GM18505 (cell line): ENCODE measurements at regions not wholly inside any gene's neighbourhood (a gene's known extent, or its start where the extent isn't known, plus 50 kb on each side); places are given as distances from the start of the nearest gene placed in this dataset.
"Not testable (repeated sequence)": the region's sequence is repeated elsewhere in the genome, so short reads cannot be mapped to it uniquely, and the experiment has no call there.

ENCODE experiments used
- ATAC-seq: cut with Tn5 transposase; IDR thresholded peaks from one replicate; pipeline ENCODE4 v1.9.1; 2021; ENCODE audit not compliant: unreplicated experiment
- POLR2A ChIP-seq: IDR thresholded peaks from 4 replicates; pipeline ENCODE4 v1.6.1; 2011; ENCODE audit warnings: borderline replicate concordance; ENCODE audit not compliant: insufficient read depth, insufficient read length; ENCODE audit errors: extremely low read depth

- TF ChIP-seq POLR2A = no peak
- no peak for ATAC-seq
These were observed 239.9 kb downstream of the ADRA2A start for GRCh38 chr10:111316722-111317212.

DNA sequence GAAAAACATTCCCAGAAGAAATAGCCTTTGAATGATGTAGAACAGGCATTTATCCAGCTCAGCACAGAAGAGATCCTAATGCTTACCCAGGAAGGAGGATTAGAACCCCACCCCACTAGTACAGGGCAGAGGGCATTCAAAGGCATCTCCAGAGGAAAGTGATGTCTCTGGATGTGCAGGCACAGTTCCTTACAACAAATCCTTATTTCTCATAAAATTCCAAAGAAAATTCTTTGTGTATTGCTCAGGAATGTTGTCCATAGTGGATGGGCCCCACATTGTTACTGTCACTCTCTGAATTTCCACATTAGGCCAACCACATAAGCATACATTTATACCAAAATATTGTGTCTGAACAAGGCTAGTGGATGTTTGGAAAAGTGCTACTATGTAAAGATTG, 243.0 kb downstream of the ADRA2A start:
- ATAC-seq = no peak
- TF ChIP-seq POLR2A = no peak

DNA sequence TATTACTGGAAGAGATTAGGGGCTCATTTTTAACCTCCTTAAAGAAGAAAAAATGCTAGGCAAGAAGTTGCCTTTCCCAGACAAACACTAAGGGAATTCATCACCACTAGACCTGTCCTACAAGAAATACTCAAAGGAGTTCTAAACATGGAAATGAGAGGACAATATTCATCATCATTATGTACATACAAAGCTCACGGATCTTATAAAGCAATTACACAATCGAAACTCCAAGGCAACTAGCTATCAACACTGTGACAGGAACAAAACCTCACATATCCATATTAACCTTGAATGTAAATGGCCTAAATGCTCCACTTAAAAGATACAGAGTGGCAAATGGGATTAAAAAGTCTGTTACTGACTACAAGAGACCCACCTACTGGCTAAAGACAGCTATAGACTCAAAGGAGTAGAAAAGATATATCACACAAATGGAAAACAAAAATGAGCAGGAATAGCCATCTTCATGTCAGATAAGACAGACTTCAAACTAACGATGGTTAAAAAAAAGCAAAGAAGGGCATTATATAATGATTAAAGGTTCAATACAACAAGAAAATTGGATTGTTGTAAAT, 246.6 kb downstream of the ADRA2A start:
- TF ChIP-seq POLR2A = no peak

DNA sequence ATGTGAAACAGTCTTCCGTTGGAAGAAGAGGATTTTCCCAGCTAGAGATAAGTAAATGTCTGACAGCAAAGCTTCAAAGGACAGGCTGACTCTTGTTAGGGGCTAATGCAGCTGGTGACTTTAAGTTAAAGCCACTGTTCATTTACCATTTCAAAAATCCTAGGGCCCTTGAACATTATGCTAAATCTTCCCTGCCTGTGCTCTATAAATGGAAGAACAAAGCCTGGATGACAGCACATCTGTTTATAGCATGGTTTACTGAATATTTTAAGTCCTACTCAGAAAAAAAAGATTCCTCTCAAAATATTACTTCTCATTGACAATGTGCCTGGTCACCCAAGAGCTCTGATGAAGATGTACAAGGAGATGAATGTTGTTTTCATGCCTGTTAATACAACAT, 255.3 kb downstream of the ADRA2A start:
- not testable (repeated sequence) for ATAC-seq

More for the DNA sequence above, 246.6 kb downstream of the ADRA2A start:
- no peak for ATAC-seq

DNA sequence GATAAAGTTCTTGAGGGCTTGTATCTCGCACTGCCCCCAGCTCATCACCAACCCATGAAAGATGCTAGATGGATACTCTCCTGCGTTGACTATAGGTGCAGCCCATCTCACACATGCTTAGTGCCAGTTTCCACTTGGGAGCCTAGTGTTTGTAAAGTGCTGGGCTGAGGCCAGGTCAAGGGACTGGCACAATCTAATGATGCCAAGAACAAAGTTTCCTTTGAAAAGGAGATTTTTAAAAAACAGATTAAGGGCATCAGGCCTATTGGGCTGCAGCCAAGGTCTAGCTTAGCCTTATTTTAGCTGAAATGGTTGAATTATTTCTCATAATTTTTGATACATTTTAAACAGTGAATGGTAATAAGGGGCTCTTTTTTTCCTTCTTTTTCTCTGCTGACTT, 259.0 kb downstream of the ADRA2A start:
- TF ChIP-seq POLR2A = no peak
- ATAC-seq = no peak

DNA sequence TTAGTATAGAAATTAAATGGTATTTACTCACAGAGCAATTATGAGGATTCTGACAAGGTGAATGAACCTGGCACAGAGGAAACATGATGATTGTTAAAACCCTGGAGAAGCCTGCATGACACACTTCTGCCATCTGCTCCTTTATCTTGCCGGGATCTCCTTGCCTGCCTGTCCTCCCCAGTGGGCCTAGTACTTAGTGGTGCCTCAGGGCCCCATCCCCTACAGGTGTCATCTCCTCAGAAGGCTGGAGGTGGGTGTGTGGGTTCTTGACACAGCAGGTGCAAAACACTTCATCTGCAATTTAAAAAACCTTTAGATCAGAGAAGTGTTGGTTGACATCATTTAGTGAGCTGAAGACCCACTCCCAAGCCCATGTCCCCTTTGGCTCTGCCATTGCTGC, 261.2 kb downstream of the ADRA2A start:
- ATAC-seq = no peak
- TF ChIP-seq POLR2A = no peak

DNA sequence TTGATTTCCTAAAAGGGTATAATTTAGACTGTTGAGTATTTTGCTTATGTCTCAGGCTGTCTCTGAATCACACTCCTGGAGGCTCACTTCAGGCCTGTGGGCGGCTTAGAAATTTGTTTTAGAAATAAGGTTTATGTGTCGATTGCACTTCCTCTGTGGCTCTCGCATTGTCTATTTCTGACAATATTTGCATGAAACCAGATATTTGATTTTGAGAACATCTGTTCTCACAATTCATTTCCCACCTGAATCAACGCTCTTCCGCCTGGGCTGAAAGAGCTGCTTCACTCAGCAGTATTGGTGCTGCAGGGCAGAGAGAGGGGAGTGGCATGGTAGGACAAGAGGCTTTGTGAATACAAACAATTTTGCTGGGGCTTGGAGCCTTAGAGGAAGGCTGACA, 262.0 kb downstream of the ADRA2A start:
- peak; percentile 91 for ATAC-seq
- TF ChIP-seq POLR2A = no peak

DNA sequence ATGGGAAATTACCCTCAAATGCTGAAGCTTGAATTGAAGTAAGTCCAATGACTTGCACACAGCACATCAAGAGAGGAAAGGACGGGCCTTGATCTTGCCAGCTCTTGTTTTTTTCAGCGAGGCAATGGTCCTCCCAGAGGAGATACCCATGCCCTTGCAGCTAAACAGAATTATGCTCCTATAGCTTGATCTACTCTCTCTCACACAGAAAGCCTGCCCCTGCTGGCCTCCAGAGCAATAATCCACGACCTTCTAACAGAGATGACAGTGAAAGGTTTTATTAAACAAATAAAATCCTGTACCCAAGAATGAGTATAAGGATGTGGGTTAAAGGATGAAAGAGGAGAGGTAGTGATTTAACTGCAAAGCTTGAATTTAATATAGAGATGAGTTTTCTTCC, 268.0 kb downstream of the ADRA2A start:
- TF ChIP-seq POLR2A = no peak
- no peak for ATAC-seq

GRCh38 chr10:111347386-111348013, 270.7 kb downstream of the ADRA2A start:
- no peak for ATAC-seq
- TF ChIP-seq POLR2A = no peak

DNA sequence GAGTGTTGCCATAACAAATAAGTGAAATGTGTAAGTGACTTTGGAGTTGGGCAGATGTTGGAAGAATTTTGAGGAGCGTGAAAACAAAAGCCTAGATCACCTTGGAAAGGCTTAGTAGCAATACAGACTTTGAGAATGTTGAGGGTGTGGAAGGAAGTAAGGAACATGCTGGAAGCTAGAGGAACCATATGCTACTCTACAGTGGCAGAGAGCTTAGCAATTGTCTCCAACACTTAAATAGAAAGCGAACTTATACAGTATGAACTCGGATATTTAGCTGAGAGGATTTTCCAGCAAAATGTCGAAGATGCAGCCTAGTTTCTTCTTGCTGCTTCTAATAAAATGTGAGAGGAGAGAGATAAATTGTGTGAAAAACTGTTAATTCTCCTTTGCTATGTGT, 271.2 kb downstream of the ADRA2A start:
- TF ChIP-seq POLR2A = no peak
- ATAC-seq = no peak

GRCh38 chr10:111354859-111355258, 278.0 kb downstream of the ADRA2A start:
- TF ChIP-seq POLR2A = no peak
- ATAC-seq = no peak

DNA sequence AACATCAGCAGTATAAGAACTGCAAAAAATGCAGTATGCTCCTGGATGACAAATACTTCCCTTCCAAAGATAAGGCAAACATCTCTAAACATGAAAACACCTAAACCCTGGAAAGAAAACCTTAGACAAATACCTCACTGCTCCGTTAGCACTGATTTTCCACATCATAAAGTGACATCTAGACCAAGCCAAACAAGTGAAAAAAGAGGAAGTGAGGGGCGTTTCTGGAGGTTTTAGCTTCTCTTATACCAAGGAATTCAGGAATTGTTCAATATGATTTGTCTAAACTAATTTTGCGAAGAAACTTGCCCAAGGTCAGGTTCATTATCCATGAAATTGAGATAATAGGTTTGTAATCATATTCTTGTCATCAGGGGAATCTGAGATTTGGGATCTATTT, 279.7 kb downstream of the ADRA2A start:
- ATAC-seq = no peak
- no peak for TF ChIP-seq POLR2A

DNA sequence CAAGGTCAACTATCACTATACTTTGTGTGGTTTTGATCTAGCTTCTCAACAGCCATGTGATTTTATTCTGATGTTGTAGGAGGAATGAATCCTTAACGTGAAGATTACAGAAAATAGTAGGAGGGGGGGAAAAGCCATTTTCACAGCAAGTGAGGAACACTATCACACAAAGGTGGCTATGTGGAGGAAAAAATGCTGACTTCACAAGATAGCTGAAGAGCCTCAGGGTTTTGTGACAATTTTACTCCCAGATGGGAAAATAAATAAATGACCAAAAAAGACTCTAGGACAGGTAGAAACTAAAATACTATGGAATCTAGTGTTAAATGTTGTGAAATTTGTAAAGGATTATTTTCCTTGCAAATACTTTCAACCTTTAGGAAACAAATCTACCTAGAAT, 281.0 kb downstream of the ADRA2A start:
- TF ChIP-seq POLR2A = no peak
- no peak for ATAC-seq

- ATAC-seq = peak; percentile 84
- no peak for TF ChIP-seq POLR2A
These were observed 283.6 kb downstream of the ADRA2A start for GRCh38 chr10:111360260-111360925.
